Osteocyte (in vitro differentiated cells): ENCODE measurements at regions not wholly inside any gene's neighbourhood (a gene's known extent, or its start where the extent isn't known, plus 50 kb on each side); places are given as distances from the start of the nearest gene placed in this dataset.
"Not testable (repeated sequence)": the region's sequence is repeated elsewhere in the genome, so short reads cannot be mapped to it uniquely, and the experiment has no call there.

Experiments used
- DNase-seq: peaks from one replicate; pipeline ENCODE4 v3.0.0; 2021; ENCODE audit warnings: mixed read lengths; ENCODE audit not compliant: unreplicated experiment; ENCODE audit errors: extremely low spot score
- H3K27ac Mint-ChIP-seq: one replicate; pipeline ENCODE4 v1.8.0; 2021; ENCODE audit warnings: mild to moderate bottlenecking, mixed read lengths; ENCODE audit not compliant: unreplicated experiment
- H3K27me3 Mint-ChIP-seq: one replicate; pipeline ENCODE4 v1.8.0; 2021; ENCODE audit warnings: mixed read lengths; ENCODE audit not compliant: unreplicated experiment
- H3K36me3 Mint-ChIP-seq: one replicate; pipeline ENCODE4 v1.8.0; 2021; ENCODE audit warnings: mixed read lengths; ENCODE audit not compliant: unreplicated experiment
- H3K4me1 Mint-ChIP-seq: one replicate; pipeline ENCODE4 v1.8.0; 2021; ENCODE audit warnings: mixed read lengths; ENCODE audit not compliant: unreplicated experiment
- H3K4me3 Mint-ChIP-seq: one replicate; pipeline ENCODE4 v1.8.0; 2021; ENCODE audit warnings: mild to moderate bottlenecking, moderate library complexity, mixed read lengths; ENCODE audit not compliant: unreplicated experiment
- H3K9me3 Mint-ChIP-seq: one replicate; pipeline ENCODE4 v1.8.0; 2021; ENCODE audit warnings: mixed read lengths; ENCODE audit not compliant: unreplicated experiment
- TF ChIP-seq, protein P1 (sequence below): fragments of 200-600 bp; sonication (generic); IDR thresholded peaks from 2 replicates; pipeline ENCODE4 v1.5.0; 2021; ENCODE audit warnings: antibody characterized with exemption, mild to moderate bottlenecking, moderate library complexity

DNA sequence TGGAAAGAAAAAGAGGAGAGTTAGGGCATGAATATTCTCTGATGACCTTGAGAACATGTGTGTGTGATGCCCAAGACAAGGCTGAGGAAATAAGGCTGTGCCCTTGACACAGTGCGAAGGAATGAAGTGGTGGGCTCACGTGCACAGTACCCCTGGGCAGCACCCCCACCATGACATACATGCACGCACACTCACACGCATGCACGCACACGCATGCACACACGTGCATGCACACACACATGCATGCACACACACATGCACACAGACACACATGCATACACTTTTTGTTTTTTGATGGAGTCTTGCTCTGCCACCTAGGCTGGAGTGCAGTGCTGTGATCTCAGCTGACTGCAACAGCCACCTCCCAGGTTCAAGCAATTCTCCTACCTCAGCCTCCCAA is 118.1 kb downstream of the GATA3 start:
- H3K27ac Mint-ChIP-seq = no peak overlapping the region
- no peaks in the 10 kb centered on the region for H3K4me1 Mint-ChIP-seq
- H3K36me3 Mint-ChIP-seq = peaks cover 2% of the 10 kb centered on the region
- H3K27me3 Mint-ChIP-seq = no peaks in the 10 kb centered on the region
- TF ChIP-seq, protein P1, sequence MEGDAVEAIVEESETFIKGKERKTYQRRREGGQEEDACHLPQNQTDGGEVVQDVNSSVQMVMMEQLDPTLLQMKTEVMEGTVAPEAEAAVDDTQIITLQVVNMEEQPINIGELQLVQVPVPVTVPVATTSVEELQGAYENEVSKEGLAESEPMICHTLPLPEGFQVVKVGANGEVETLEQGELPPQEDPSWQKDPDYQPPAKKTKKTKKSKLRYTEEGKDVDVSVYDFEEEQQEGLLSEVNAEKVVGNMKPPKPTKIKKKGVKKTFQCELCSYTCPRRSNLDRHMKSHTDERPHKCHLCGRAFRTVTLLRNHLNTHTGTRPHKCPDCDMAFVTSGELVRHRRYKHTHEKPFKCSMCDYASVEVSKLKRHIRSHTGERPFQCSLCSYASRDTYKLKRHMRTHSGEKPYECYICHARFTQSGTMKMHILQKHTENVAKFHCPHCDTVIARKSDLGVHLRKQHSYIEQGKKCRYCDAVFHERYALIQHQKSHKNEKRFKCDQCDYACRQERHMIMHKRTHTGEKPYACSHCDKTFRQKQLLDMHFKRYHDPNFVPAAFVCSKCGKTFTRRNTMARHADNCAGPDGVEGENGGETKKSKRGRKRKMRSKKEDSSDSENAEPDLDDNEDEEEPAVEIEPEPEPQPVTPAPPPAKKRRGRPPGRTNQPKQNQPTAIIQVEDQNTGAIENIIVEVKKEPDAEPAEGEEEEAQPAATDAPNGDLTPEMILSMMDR = no peak
- no peak overlapping the region for H3K4me3 Mint-ChIP-seq
- DNase-seq = no peak
- peaks cover 28% of the 10 kb centered on the region for H3K9me3 Mint-ChIP-seq

DNA sequence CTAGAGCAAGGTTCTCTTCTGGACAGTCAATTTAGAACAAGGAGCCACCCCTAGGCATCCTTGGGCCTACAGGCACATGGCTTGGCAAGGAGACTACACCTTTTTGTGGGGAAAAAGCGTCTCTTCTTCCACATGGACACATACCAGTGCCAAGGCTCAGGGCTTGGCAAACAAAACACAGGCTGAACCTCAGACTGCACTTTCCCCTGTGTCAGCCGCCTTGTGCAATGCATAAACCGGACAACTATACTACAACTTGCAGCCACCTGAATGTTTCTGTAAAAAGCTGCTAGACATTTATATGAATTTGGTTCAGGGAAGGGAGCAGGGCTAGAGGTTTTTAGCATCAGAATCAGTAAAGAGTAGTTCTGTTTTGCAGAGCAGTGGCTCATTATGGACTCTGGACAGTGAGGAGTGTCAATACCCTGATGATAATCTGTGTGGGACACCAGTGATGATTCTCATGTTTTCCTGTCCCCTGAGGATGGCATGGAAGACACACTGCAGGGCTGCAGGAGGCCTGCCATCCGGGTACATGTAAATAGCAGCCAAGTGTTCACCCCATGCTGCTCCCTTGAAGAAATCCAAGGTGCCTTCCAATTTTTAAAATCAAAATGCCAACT is 118.9 kb downstream of the GATA3 start:
- no peaks in the 10 kb centered on the region for H3K4me1 Mint-ChIP-seq
- no peak for DNase-seq
- H3K36me3 Mint-ChIP-seq = peaks cover 2% of the 10 kb centered on the region
- peaks cover 25% of the 10 kb centered on the region for H3K9me3 Mint-ChIP-seq
- no peak overlapping the region for H3K4me3 Mint-ChIP-seq
- TF ChIP-seq, protein P1 = no peak
- no peak overlapping the region for H3K27ac Mint-ChIP-seq
- H3K27me3 Mint-ChIP-seq = no peaks in the 10 kb centered on the region

DNA sequence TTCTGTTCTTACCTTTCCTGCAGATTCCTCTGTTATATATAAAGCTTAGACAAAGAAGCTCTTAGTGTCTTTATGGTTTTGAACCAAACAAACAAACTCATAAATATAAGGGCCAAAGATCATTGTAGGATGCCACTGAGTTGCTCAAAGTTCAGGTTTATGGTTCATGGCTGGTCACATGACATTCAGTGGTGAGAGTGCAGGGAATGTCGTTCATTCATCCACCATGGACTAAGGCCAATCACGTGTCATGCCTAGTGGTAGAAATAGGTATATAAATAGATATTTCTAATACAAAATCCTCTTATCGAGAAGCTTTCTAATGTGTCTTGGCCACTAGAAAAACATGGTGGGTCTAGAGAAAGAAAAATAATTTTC is 119.4 kb downstream of the GATA3 start:
- DNase-seq = no peak
- Mint-ChIP-seq H3K4me1 (no peaks in the 10 kb centered on the region), H3K4me3 (no peak overlapping the region), H3K36me3 (no peaks in the 10 kb centered on the region), H3K27ac (no peak overlapping the region), H3K27me3 (no peaks in the 10 kb centered on the region), H3K9me3 (peaks cover 20% of the 10 kb centered on the region)
- TF ChIP-seq, protein P1 = no peak

DNA sequence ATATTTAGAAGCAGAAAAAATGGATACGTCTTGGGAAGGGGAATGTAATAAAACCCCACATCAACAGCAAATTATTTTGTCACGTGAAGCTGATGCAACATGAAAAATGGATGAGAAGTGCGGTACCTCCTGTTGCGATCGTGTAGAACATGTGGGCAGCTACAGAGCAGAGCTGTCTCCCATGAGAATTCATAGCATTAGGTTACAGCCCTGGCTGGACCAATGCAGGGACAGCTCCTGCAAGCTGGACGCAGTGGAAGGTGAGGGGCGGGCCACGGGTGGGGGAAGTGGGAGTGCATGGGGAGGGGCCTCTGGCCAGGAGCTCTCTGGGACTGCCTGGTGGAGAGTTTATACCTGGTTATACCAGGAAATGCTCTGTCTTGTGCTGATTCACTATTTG is 120.3 kb downstream of the GATA3 start:
- H3K9me3 Mint-ChIP-seq = peaks cover 14% of the 10 kb centered on the region
- no peak overlapping the region for H3K27ac Mint-ChIP-seq
- H3K4me1 Mint-ChIP-seq = no peaks in the 10 kb centered on the region
- H3K36me3 Mint-ChIP-seq = no peaks in the 10 kb centered on the region
- TF ChIP-seq, protein P1 = no peak
- no peaks in the 10 kb centered on the region for H3K27me3 Mint-ChIP-seq
- DNase-seq = no peak
- H3K4me3 Mint-ChIP-seq = no peak overlapping the region

DNA sequence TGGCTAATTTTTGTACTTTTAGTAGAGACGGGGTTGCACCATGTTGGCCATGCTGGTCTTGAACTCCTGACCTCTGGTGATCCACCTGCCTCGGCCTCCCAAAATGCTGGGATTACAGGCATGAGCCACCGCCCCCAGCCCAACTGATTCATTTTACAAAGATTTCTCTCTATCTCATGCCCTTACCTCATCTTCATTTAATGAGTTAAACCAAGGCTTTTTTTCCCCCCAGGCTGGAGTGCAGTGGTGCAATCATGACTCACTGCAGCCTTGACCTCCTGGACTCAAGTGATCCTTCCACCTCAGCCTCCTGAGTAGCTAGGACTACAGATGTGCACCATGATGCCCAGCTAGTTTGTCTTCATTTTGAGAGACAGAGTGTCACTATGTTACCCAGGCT is 123.0 kb downstream of the GATA3 start:
- H3K27me3 Mint-ChIP-seq = not testable (repeated sequence)
- H3K9me3 Mint-ChIP-seq = peaks cover 15% of the 10 kb centered on the region

DNA sequence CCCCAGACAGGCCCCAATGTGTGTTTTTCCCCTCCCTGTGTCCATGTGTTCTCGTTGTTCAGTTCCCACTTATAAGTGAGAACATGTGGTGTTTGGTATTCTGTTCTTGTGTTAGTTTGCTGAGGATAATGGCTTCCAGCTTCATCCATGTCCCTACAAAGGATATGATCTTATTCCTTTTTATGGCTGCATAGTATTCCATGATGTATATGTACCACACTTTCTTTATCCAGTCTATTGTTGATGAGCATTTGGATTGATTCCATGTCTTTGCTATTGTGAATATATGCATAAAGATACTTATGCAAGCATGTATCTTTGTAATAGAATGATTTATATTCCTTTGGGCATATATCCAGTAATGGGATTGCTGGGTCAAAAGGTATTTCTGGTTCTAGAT is 125.3 kb downstream of the GATA3 start:
- H3K27ac Mint-ChIP-seq, H3K4me1 Mint-ChIP-seq, H3K27me3 Mint-ChIP-seq, DNase-seq, H3K36me3 Mint-ChIP-seq, H3K4me3 Mint-ChIP-seq: not testable (repeated sequence)
- H3K9me3 Mint-ChIP-seq = peaks cover 12% of the 10 kb centered on the region

More for the DNA sequence above, 123.0 kb downstream of the GATA3 start:
- not testable (repeated sequence) for H3K27ac Mint-ChIP-seq, H3K4me3 Mint-ChIP-seq, H3K4me1 Mint-ChIP-seq, DNase-seq, H3K36me3 Mint-ChIP-seq
